Neural progenitor cell (in vitro differentiated cells): ENCODE measurements at regions not wholly inside any gene's neighbourhood (a gene's known extent, or its start where the extent isn't known, plus 50 kb on each side); places are given as distances from the start of the nearest gene placed in this dataset.

ENCODE experiments used
- EZH2phosphoT487 ChIP-seq: fragments of 200-600 bp; sonication (generic); IDR thresholded peaks from 2 replicates; pipeline ENCODE4 v1.6.1; 2017; ENCODE audit warnings: antibody characterized with exemption
- TF ChIP-seq, protein P1 (sequence below): fragments of 200-600 bp; sonication (generic); IDR thresholded peaks from 2 replicates; pipeline ENCODE4 v1.5.1; 2017; ENCODE audit warnings: antibody characterized with exemption, mild to moderate bottlenecking

DNA sequence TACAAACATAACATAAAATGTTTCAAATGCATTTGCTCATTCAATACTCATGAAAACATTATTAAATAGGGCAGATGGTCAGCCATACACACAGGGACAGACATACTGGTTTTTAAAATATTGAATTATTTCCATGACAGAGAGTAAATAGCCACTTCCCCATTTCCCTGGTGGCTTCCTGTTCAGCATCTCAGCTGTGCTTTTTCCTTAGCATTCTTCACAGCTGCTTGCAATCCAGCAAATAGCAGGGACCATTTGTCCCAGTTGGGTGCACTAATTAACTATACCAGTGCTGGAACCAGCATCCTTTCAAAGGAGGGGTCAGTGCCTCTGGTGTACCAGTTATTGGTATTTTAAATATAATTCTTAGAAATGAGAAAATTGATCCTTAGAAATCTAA, 964.7 kb downstream of the RAB28 start:
- TF ChIP-seq, protein P1, sequence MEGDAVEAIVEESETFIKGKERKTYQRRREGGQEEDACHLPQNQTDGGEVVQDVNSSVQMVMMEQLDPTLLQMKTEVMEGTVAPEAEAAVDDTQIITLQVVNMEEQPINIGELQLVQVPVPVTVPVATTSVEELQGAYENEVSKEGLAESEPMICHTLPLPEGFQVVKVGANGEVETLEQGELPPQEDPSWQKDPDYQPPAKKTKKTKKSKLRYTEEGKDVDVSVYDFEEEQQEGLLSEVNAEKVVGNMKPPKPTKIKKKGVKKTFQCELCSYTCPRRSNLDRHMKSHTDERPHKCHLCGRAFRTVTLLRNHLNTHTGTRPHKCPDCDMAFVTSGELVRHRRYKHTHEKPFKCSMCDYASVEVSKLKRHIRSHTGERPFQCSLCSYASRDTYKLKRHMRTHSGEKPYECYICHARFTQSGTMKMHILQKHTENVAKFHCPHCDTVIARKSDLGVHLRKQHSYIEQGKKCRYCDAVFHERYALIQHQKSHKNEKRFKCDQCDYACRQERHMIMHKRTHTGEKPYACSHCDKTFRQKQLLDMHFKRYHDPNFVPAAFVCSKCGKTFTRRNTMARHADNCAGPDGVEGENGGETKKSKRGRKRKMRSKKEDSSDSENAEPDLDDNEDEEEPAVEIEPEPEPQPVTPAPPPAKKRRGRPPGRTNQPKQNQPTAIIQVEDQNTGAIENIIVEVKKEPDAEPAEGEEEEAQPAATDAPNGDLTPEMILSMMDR = no peak
- TF ChIP-seq EZH2phosphoT487 = no peak
